ENCODE measurements at regions not wholly inside any gene's neighbourhood (a gene's known extent, or its start where the extent isn't known, plus 50 kb on each side); places are given as distances from the start of the nearest gene placed in this dataset.
"Not testable (repeated sequence)": the region's sequence is repeated elsewhere in the genome, so short reads cannot be mapped to it uniquely, and the experiment has no call there.

DNA sequence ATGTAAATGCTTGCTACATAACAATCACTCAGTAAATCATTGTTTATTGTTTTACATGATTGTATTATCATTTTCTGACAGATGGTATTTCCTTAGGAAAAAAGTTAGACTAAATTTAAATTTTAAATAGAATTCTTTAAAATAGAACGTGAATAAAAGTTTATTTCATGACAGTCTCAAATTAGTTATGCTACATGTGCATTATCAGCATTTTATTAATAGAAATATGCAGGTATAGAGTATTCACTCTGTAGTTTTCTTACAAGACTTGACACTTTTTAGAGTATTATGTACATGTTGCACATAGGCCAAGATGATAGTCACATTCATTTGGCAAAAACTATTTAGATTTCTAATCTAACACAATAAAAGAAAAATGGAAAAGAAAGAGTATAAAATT is 213.3 kb upstream of the SPRY1 start:
- no peak overlapping the region for H3K27ac Mint-ChIP-seq
- no peaks in the 10 kb centered on the region for H3K4me1 Mint-ChIP-seq (ENCODE audit: low read depth)
- H3K4me3 Mint-ChIP-seq = no peak overlapping the region
- no peaks in the 10 kb centered on the region for H3K9me3 Mint-ChIP-seq (ENCODE audit: low read depth)
- peaks cover 11% of the 10 kb centered on the region for H3K36me3 Mint-ChIP-seq
- H3K27me3 Mint-ChIP-seq = no peaks in the 10 kb centered on the region

DNA sequence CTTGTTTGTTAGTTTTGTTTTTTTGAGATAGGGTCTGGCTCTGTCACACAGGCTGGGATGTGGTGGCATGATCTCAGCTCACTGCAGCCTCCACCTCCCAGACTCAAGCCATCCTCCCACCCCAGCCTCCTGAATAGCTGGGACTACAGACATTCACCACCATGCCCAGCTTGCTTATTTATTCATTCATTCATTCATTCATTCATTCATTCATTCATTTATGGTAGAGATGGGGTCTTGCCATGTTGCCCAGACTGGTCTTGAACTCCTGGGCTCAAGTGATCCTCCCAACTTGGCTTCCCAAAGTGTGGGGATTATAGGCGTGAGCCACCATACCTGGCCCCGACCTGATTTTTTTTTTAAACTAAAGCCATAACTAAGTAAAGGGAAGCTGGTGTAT is 212.8 kb upstream of the SPRY1 start:
- H3K27ac Mint-ChIP-seq; H3K9me3 Mint-ChIP-seq (ENCODE audit: low read depth); H3K4me3 Mint-ChIP-seq; H3K4me1 Mint-ChIP-seq (ENCODE audit: low read depth); H3K27me3 Mint-ChIP-seq: not testable (repeated sequence)
- H3K36me3 Mint-ChIP-seq = peaks cover 11% of the 10 kb centered on the region

DNA sequence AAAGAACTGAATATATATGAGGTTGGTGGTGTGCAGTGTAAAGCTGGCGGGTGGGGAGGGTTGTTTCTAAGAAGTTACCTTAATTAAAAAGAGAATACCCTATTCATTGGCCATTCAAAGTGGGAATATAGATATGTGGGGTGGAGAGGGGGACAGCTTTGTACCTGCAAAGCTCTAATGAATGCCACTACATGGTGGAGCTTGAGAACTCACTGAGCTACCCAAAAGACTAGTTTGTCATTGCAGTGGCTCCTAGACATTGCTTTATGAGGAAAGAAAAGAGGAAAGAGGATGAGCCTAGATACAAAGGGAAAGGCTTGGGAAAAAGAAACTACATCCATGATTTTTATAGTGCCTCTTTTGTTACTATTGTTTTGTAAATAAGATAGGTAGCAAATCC is 209.9 kb upstream of the SPRY1 start:
- Mint-ChIP-seq H3K9me3 (ENCODE audit: low read depth) (no peaks in the 10 kb centered on the region), H3K27ac (no peak overlapping the region), H3K27me3 (no peaks in the 10 kb centered on the region), H3K4me1 (ENCODE audit: low read depth) (no peaks in the 10 kb centered on the region), H3K4me3 (no peak overlapping the region), H3K36me3 (peaks cover 9% of the 10 kb centered on the region)

DNA sequence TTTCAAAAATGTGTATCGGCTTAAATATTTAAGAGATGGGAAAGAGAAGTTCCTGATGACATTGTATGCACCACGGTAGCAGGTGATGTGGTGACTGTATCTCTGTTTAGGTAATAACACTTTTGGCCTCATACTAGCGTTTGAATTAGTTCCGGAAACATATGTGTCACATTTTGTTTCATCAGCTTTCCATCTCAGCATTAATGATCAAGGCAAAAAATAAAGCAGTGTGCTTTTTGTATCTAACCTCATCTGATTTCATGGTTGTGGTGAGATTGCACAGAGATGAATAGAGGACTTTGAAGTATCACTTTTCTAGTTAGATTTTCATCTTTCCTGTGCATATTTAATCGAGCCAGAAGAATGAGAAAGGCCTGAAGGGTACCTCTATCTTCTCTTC is 206.4 kb upstream of the SPRY1 start:
- Mint-ChIP-seq H3K4me1 (ENCODE audit: low read depth) (no peaks in the 10 kb centered on the region), H3K9me3 (ENCODE audit: low read depth) (no peaks in the 10 kb centered on the region), H3K27me3 (no peaks in the 10 kb centered on the region), H3K4me3 (no peak overlapping the region), H3K27ac (no peak overlapping the region), H3K36me3 (peaks cover 4% of the 10 kb centered on the region)

DNA sequence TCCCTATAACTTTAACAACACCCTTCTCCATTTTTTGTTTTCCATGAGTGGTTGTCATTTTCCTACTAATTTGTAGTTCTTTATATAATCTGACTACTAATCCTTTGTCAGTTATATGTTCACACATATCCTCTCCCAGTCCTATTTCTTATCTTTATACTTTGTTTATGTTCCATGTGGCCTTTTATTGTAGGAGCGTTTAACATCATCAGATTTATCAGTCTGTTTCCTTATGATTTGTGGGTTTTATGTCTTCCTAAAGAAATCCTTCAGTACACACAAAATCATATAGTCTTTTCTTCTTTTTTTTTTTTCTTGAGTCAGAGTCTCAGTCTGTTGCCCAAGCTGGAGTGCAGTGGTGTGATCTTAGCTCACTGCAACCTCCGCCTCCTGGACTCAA is 204.9 kb upstream of the SPRY1 start:
- Mint-ChIP-seq H3K27ac (no peak overlapping the region), H3K4me3 (no peak overlapping the region), H3K4me1 (ENCODE audit: low read depth) (no peaks in the 10 kb centered on the region), H3K27me3 (no peaks in the 10 kb centered on the region), H3K36me3 (peaks cover 2% of the 10 kb centered on the region), H3K9me3 (ENCODE audit: low read depth) (no peaks in the 10 kb centered on the region)

DNA sequence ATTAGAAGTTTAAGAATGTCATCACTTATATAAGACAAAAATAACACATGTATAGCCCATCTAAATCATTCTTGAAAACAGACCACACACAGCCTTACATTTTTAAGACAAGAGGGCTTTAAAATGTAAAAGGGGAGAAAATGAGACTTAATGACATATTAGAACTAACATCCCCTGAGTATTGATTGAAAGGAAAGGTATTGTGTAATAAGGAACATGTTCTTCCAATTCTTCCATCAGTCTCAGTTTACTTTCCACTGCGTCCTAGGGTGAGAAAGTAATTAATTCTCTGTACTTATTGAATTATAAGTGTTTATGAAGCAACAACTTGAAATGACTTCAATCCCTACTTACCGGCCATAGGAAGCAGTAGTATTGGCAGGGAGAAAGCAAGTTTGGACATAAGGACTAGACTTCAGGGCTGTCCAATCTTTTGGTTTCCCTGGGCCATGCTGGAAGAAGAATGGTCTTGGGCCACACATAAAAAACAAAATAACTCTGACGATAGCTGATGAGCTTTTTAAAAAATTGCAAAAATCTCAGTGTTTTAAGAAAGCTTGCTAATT is 202.7 kb upstream of the SPRY1 start:
- no peak overlapping the region for H3K27ac Mint-ChIP-seq
- no peaks in the 10 kb centered on the region for H3K27me3 Mint-ChIP-seq
- peaks cover 2% of the 10 kb centered on the region for H3K36me3 Mint-ChIP-seq
- no peak overlapping the region for H3K4me3 Mint-ChIP-seq
- H3K4me1 Mint-ChIP-seq (ENCODE audit: low read depth) = no peaks in the 10 kb centered on the region
- H3K9me3 Mint-ChIP-seq (ENCODE audit: low read depth) = no peaks in the 10 kb centered on the region

DNA sequence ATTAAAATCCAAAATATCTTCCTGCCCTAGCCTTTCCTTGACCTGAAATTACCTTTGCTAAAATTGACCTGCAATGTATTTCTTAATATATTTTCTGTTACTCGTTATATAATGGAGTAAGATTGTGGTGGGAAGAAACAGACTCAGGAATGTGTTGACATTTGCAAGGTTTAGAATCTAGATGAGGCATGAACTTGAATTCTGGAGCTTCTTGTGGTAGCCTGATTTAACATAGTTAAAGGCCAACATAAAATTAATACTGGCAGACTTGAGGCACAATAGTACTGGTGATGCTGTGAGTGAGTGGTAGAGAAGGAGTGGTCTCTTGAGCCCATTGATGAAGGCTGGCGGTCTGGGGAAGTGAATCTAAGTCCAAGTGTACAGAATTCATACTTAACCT is 197.9 kb upstream of the SPRY1 start:
- Mint-ChIP-seq H3K36me3 (peaks cover 9% of the 10 kb centered on the region), H3K27ac (no peak overlapping the region), H3K4me3 (no peak overlapping the region), H3K27me3 (no peaks in the 10 kb centered on the region), H3K9me3 (ENCODE audit: low read depth) (no peaks in the 10 kb centered on the region), H3K4me1 (ENCODE audit: low read depth) (no peaks in the 10 kb centered on the region)

DNA sequence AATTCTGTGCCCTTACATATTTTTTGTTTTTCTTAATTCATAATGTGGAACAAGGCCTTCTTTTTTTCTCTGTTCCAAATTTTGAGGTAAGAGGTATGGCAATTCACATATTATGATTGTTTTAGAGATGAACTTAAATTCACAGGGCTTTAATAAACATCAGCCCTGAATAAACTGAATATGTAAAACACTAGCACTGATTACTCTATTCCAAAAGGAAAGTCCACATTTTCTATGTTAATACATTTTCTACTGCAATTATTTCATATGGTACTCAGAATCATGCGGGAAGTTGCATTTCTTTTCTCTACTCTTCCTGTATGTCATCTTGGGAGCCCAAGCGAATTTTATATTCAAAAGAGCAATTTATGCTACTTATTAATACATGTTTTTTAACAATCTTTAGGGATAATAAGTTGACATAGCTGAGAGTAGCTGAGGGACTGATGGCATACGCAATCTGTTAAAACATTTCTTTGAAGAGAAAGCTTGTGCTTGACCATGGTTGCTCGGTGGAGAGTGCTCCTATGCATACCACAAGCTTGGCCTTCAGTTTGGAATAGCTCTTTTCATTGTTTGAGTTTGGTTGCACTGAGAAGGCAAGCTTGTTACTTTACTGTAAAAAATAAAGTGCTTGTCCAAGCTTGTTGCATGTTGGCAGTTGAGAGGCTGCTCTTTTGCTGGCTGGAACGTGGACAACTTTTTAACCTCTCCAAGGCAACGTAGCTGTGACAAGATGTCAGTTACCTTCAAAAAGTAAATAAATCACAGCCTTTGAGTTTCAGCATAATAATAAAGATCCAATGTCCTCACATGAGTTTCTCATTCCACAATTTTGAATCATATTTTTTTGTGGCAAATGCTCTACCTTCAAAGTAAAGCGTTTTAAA is 196.3 kb upstream of the SPRY1 start:
- H3K27ac Mint-ChIP-seq = no peak overlapping the region
- H3K36me3 Mint-ChIP-seq = peaks cover 15% of the 10 kb centered on the region
- H3K27me3 Mint-ChIP-seq = no peaks in the 10 kb centered on the region
- no peaks in the 10 kb centered on the region for H3K4me1 Mint-ChIP-seq (ENCODE audit: low read depth)
- H3K4me3 Mint-ChIP-seq = no peak overlapping the region
- H3K9me3 Mint-ChIP-seq (ENCODE audit: low read depth) = no peaks in the 10 kb centered on the region

DNA sequence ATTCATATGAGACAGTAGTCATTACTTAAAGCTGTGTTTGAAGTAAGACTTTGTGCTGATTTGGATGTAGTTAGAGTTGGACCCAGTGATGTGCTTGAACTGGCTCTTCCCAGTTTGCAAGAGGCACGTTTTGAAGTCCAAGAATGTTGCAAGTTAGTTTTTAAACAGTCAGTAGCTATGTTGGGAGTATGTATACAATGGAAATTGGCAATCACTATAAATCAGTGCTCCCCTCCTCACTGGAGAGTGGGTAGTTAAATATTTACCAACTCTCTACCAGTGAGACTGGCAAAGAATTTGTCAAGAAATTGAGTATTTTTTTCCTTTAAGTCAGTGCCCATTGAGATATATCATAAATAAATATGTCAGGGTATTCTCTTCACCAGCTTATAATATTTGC is 191.9 kb upstream of the SPRY1 start:
- peaks cover 15% of the 10 kb centered on the region for H3K36me3 Mint-ChIP-seq
- no peaks in the 10 kb centered on the region for H3K27me3 Mint-ChIP-seq
- H3K4me3 Mint-ChIP-seq = no peak overlapping the region
- H3K27ac Mint-ChIP-seq = no peak overlapping the region
- H3K9me3 Mint-ChIP-seq (ENCODE audit: low read depth) = no peaks in the 10 kb centered on the region
- H3K4me1 Mint-ChIP-seq (ENCODE audit: low read depth) = no peaks in the 10 kb centered on the region

DNA sequence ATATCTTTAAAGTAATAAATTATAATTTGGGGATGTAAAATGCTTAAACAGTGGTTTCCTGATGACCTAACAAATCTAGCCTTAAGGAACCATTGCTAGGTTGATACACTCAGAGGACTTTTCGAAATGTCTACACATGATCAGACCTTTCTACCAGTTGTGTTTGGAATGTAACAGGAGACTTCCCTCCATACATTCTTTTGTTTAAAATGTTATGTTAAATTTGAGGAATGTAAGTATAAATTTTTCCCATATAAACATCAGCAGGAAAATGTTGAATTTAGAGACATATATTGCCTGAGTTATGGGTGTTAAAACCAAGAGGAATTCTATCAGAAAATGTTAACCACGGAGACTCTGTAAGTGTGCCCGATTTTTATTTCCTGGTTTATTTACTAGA is 190.6 kb upstream of the SPRY1 start:
- Mint-ChIP-seq H3K27ac (no peak overlapping the region), H3K36me3 (peaks cover 15% of the 10 kb centered on the region), H3K4me3 (no peak overlapping the region), H3K4me1 (ENCODE audit: low read depth) (no peaks in the 10 kb centered on the region), H3K27me3 (no peaks in the 10 kb centered on the region), H3K9me3 (ENCODE audit: low read depth) (no peaks in the 10 kb centered on the region)

DNA sequence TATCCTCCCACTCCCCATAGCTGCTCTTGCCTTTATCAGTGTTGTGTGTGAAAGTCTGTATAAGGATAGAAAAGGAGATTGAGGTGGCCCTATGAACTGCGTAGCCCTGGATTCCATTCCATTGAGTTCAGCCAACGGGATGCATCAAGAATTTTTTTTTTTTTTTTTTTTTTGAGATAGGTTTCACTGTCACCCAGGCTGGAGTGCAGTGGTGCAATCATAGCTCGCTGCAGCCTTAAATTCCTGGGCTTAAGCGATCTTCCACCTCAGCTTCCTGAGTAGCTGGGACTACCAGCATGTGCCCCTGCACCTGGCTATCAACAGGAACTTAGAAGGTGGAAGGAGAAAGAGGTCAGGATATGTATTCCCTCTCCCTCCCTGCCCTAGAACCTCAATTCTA is 187.2 kb upstream of the SPRY1 start:
- Mint-ChIP-seq H3K27ac (no peak overlapping the region), H3K36me3 (peaks cover 2% of the 10 kb centered on the region), H3K9me3 (ENCODE audit: low read depth) (no peaks in the 10 kb centered on the region), H3K27me3 (no peaks in the 10 kb centered on the region), H3K4me3 (no peak overlapping the region), H3K4me1 (ENCODE audit: low read depth) (no peaks in the 10 kb centered on the region)

DNA sequence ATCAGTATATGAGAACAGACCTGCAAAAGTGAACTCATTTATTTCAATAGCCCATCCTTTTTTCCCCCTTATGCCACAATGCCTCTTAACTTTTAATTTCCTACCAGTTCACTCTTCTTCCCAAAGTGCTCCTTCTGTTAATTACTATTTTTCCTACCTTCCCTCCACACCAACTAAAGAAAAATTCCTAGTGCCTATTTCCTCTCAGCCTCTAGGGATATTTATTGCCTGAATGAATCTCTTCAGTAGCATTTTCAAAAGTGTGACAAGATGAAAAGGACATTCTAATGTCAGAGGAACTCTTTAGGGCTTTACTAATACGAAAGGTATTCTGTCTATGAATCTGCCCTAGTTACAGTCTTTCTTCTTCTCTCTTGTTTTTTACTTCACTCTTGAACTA is 181.1 kb upstream of the SPRY1 start:
- Mint-ChIP-seq H3K27me3 (no peaks in the 10 kb centered on the region), H3K4me3 (no peak overlapping the region), H3K9me3 (ENCODE audit: low read depth) (no peaks in the 10 kb centered on the region), H3K4me1 (ENCODE audit: low read depth) (no peaks in the 10 kb centered on the region), H3K27ac (no peak overlapping the region), H3K36me3 (peaks cover 11% of the 10 kb centered on the region)

DNA sequence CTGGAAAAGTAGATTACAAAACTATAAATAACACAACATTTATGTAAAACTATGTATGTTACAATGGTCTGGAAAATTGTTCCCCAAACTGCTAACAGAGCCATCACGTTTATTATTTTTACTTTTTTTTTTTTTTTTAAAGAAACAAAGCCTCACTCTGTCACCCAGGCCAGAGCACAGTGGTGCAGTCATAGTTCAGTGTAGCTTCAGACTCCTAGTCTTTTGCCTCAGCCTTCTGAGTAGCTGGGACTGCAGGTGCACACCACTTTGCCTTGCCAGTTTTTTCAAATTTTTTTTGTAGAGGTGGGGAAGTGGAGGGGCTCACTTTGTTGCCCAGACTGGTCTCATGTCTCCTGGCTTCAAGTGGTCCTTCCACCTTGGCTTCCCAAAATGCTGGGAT is 180.1 kb upstream of the SPRY1 start:
- H3K4me3 Mint-ChIP-seq = no peak overlapping the region

DNA sequence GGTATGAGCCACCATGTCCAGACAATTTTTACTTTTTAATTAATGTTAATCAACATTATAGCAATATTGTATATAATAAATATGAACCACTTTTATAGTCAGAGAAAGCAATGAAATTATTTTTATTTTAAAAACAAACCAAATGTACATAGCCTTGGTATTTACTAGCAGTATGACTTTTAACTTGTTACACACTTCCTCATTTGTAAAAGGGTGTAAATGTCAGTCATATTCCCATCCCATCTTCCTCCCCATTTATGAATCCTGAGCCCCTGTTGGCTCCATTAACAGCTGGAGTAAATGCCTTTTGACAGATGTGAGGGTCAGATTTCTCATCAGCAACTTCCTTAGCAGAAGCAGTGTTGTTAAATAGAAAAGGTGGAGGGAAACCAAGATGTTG is 179.6 kb upstream of the SPRY1 start:
- no peaks in the 10 kb centered on the region for H3K27me3 Mint-ChIP-seq
- no peaks in the 10 kb centered on the region for H3K9me3 Mint-ChIP-seq (ENCODE audit: low read depth)
- peaks cover 10% of the 10 kb centered on the region for H3K36me3 Mint-ChIP-seq
- H3K4me1 Mint-ChIP-seq (ENCODE audit: low read depth) = no peaks in the 10 kb centered on the region
- H3K4me3 Mint-ChIP-seq = no peak overlapping the region
- H3K27ac Mint-ChIP-seq = no peak overlapping the region

More for the DNA sequence above, 180.1 kb upstream of the SPRY1 start:
- Mint-ChIP-seq H3K27ac (no peak overlapping the region), H3K36me3 (peaks cover 9% of the 10 kb centered on the region), H3K27me3 (no peaks in the 10 kb centered on the region), H3K9me3 (ENCODE audit: low read depth) (no peaks in the 10 kb centered on the region), H3K4me1 (ENCODE audit: low read depth) (no peaks in the 10 kb centered on the region)

DNA sequence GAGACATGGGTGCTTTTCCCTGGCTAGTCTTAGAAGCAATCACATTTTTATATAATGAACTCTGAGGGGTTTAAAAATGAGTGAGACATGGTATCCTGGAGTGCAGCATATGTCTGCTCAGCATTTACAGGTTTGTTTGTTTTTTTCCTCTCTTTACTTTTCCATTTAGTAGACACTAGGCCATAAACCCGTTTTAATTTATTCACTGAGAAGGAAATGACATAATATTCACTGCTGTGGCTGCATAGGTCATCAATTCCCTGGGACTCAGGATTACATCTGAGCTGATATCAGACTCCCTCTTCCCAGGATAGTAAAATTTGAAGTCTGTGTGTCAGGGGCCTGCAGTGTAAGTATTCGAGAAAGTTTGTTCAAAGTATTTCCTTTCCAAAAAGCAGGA is 178.9 kb upstream of the SPRY1 start:
- Mint-ChIP-seq H3K4me3 (no peak overlapping the region), H3K36me3 (peaks cover 16% of the 10 kb centered on the region), H3K4me1 (ENCODE audit: low read depth) (no peaks in the 10 kb centered on the region), H3K9me3 (ENCODE audit: low read depth) (no peaks in the 10 kb centered on the region), H3K27ac (no peak overlapping the region), H3K27me3 (no peaks in the 10 kb centered on the region)

DNA sequence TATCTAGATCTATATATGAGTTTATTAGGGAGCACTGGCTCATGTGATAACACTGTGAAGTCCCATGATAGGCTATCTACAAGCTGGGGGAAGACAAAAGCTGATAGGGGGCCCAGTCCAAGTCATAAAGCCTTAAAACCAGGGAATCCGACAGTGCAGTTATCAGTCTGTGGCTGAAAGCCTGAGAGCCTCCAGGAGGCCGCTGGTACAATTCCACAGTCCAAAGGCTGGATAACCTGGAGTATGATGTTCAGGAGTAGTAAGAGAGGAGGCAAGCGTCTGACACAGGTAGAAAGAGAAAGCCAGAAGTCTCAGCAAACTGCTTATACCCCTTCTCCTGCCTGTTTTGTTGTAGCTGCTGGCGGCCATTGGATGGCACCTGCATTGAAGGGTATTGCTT is 177.6 kb upstream of the SPRY1 start:
- no peaks in the 10 kb centered on the region for H3K4me1 Mint-ChIP-seq (ENCODE audit: low read depth)
- peaks cover 23% of the 10 kb centered on the region for H3K36me3 Mint-ChIP-seq
- H3K27ac Mint-ChIP-seq = no peak overlapping the region
- no peaks in the 10 kb centered on the region for H3K27me3 Mint-ChIP-seq
- H3K4me3 Mint-ChIP-seq = no peak overlapping the region
- no peaks in the 10 kb centered on the region for H3K9me3 Mint-ChIP-seq (ENCODE audit: low read depth)

All from activated naive CD8-positive, alpha-beta T cell (primary cell).